Osteocyte (in vitro differentiated cells): ENCODE measurements at regions not wholly inside any gene's neighbourhood (a gene's known extent, or its start where the extent isn't known, plus 50 kb on each side); places are given as distances from the start of the nearest gene placed in this dataset.

Source experiments
- DNase-seq: peaks from one replicate; pipeline ENCODE4 v3.0.0; 2021; ENCODE audit warnings: mixed read lengths; ENCODE audit not compliant: unreplicated experiment; ENCODE audit errors: extremely low spot score
- H3K27ac Mint-ChIP-seq: one replicate; pipeline ENCODE4 v1.8.0; 2021; ENCODE audit warnings: mild to moderate bottlenecking, mixed read lengths; ENCODE audit not compliant: unreplicated experiment
- H3K27me3 Mint-ChIP-seq: one replicate; pipeline ENCODE4 v1.8.0; 2021; ENCODE audit warnings: mixed read lengths; ENCODE audit not compliant: unreplicated experiment
- H3K36me3 Mint-ChIP-seq: one replicate; pipeline ENCODE4 v1.8.0; 2021; ENCODE audit warnings: mixed read lengths; ENCODE audit not compliant: unreplicated experiment
- H3K4me1 Mint-ChIP-seq: one replicate; pipeline ENCODE4 v1.8.0; 2021; ENCODE audit warnings: mixed read lengths; ENCODE audit not compliant: unreplicated experiment
- H3K4me3 Mint-ChIP-seq: one replicate; pipeline ENCODE4 v1.8.0; 2021; ENCODE audit warnings: mild to moderate bottlenecking, moderate library complexity, mixed read lengths; ENCODE audit not compliant: unreplicated experiment
- H3K9me3 Mint-ChIP-seq: one replicate; pipeline ENCODE4 v1.8.0; 2021; ENCODE audit warnings: mixed read lengths; ENCODE audit not compliant: unreplicated experiment
- TF ChIP-seq, protein P1 (sequence below): fragments of 200-600 bp; sonication (generic); IDR thresholded peaks from 2 replicates; pipeline ENCODE4 v1.5.0; 2021; ENCODE audit warnings: antibody characterized with exemption, mild to moderate bottlenecking, moderate library complexity

DNA sequence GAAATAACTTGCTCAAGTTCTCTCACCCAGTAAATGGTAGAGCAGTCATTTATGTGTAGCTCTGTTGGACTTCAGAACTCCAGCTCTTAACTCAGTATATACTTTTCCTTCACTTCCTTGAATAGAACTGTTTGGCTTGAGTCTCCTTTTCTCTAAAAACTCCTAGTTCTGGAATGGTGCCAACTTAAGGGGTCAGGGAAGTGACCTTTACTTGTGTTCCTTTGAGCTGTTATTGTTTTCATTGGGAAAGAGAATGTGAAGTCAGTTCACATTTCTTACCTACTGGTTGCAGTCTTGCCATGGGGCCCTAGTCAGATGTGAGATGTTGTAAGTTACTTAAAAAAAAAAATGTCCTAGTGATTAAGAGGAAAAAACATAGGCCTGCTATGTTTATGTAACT, 77.0 kb upstream of the MACF1 start:
- no peaks in the 10 kb centered on the region for H3K9me3 Mint-ChIP-seq
- peaks cover 62% of the 10 kb centered on the region for H3K4me1 Mint-ChIP-seq
- no peak for DNase-seq
- TF ChIP-seq, protein P1, sequence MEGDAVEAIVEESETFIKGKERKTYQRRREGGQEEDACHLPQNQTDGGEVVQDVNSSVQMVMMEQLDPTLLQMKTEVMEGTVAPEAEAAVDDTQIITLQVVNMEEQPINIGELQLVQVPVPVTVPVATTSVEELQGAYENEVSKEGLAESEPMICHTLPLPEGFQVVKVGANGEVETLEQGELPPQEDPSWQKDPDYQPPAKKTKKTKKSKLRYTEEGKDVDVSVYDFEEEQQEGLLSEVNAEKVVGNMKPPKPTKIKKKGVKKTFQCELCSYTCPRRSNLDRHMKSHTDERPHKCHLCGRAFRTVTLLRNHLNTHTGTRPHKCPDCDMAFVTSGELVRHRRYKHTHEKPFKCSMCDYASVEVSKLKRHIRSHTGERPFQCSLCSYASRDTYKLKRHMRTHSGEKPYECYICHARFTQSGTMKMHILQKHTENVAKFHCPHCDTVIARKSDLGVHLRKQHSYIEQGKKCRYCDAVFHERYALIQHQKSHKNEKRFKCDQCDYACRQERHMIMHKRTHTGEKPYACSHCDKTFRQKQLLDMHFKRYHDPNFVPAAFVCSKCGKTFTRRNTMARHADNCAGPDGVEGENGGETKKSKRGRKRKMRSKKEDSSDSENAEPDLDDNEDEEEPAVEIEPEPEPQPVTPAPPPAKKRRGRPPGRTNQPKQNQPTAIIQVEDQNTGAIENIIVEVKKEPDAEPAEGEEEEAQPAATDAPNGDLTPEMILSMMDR = no peak
- peaks cover 14% of the 10 kb centered on the region for H3K36me3 Mint-ChIP-seq
- H3K4me3 Mint-ChIP-seq = no peak overlapping the region
- H3K27ac Mint-ChIP-seq = peak overlapping the region; percentile 74
- no peaks in the 10 kb centered on the region for H3K27me3 Mint-ChIP-seq

DNA sequence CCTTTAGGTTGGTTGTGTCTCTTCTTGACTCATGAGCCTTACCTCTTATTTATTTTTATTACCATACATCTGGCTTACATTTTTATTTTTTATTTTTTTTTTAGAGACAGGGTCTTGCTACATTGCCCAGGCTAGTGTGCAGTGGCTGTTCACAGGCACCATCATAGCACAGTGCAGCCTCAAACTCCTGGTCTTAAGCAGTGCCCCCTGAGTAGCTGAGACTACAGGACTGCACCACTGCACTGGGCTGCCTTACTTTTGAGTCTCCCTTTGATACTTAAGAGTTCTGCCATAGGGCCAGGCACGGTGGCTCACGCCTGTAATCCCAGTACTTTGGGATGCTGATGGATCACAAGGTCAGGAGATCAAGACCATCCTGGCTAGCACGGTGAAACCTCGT, 76.4 kb upstream of the MACF1 start:
- DNase-seq = no peak
- H3K36me3 Mint-ChIP-seq = peaks cover 14% of the 10 kb centered on the region
- no peaks in the 10 kb centered on the region for H3K9me3 Mint-ChIP-seq
- no peaks in the 10 kb centered on the region for H3K27me3 Mint-ChIP-seq
- peaks cover 68% of the 10 kb centered on the region for H3K4me1 Mint-ChIP-seq
- H3K27ac Mint-ChIP-seq = peak overlapping the region; percentile 74
- TF ChIP-seq, protein P1 = no peak
- H3K4me3 Mint-ChIP-seq = no peak overlapping the region

- Mint-ChIP-seq H3K27ac (peak overlapping the region; percentile 95), H3K9me3 (no peaks in the 10 kb centered on the region), H3K36me3 (peaks cover 14% of the 10 kb centered on the region), H3K4me1 (peaks cover 75% of the 10 kb centered on the region), H3K4me3 (no peak overlapping the region), H3K27me3 (no peaks in the 10 kb centered on the region)
- TF ChIP-seq, protein P1 = no peak
- DNase-seq = no peak
Observed at GRCh38 chr1:39128959-39129358, 75.5 kb upstream of the MACF1 start.

DNA sequence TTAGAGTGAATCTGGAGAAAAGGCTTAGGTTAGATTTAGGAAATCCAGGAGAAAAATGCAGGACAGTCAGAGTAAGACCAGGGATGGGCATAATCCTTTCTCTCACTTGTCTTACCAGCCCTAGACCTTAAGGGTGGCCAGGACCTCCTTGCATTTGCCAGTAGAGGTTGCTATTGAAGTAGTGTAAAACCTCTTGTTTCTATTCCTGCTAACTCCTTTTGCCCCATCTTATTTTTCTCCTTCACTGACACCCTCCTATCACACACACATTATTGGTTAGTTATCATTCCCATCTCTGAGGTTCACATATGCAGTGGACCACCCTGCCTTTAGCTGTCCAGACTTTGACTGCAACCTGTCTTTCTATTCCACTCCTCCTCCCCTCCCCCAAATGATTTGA, 75.0 kb upstream of the MACF1 start:
- H3K4me3 Mint-ChIP-seq = no peak overlapping the region
- peaks cover 78% of the 10 kb centered on the region for H3K4me1 Mint-ChIP-seq
- no peaks in the 10 kb centered on the region for H3K9me3 Mint-ChIP-seq
- peak overlapping the region; percentile 95 for H3K27ac Mint-ChIP-seq
- TF ChIP-seq, protein P1 = peak; percentile 51
- peaks cover 10% of the 10 kb centered on the region for H3K36me3 Mint-ChIP-seq
- DNase-seq = no peak
- H3K27me3 Mint-ChIP-seq = no peaks in the 10 kb centered on the region

DNA sequence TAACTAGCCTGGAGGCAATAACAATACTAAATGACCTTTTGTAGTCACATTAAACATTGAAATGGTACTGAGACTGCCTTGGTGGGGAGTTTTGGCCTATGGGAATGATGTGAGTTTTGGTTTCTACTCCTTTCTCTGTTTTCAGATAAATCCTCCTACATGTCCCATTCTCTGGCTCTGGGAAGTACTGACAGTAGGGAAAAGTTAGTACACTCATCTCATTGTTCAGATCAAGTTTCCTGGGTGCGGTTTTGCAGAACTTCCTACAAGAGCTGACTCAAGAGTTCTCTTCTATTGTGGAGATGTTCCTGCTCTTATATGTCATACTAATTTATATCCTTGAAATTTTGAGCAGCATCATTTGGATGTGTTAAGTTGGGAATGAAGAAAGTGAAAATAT, 74.2 kb upstream of the MACF1 start:
- Mint-ChIP-seq H3K27me3 (no peaks in the 10 kb centered on the region), H3K4me3 (peak overlapping the region; percentile 14), H3K4me1 (peaks cover 84% of the 10 kb centered on the region), H3K27ac (peak overlapping the region; percentile 95), H3K36me3 (peaks cover 5% of the 10 kb centered on the region), H3K9me3 (no peaks in the 10 kb centered on the region)
- no peak for DNase-seq
- TF ChIP-seq, protein P1 = no peak
